ENCODE measurements at regions not wholly inside any gene's neighbourhood (a gene's known extent, or its start where the extent isn't known, plus 50 kb on each side); places are given as distances from the start of the nearest gene placed in this dataset.

- Histone ChIP-seq H3K4me1 (no peaks in the 10 kb centered on the region), H3K27ac (no peak overlapping the region), H3K27me3 (no peaks in the 10 kb centered on the region), H3K36me3 (no peaks in the 10 kb centered on the region), H3K9me3 (no peaks in the 10 kb centered on the region), H3K4me3 (no peak overlapping the region)
- in situ Hi-C loops (cut with MboI; ENCODE audit: low sequenced_read_pairs in 4 of 4) (loop anchor here in 1 of 4 donors (25.0 kb wide), 1 partner anchor 113 kb away; no protein-coding TSS in a partner anchor), intact Hi-C loops (cut with DNase I; ENCODE audit: low total_unique reads) (no loop called here)
- TF ChIP-seq CTCF (IDR thresholded peaks at IDR 0.05 in 4 of 5, conservative IDR thresholded peaks at IDR 0.05 in 1 of 5), result no peak
- no peak for TF ChIP-seq POLR2A (IDR thresholded peaks at IDR 0.05)
- DNase-seq (no peak), ATAC-seq (no peak)
Measured at GRCh38 chrY:19124609-19125008, 351.1 kb upstream of the HSFY2 start.

GRCh38 chrY:19122450-19122849 is 348.9 kb upstream of the HSFY2 start:
- Histone ChIP-seq H3K27me3 (no peaks in the 10 kb centered on the region), H3K27ac (no peak overlapping the region), H3K36me3 (no peaks in the 10 kb centered on the region), H3K4me3 (no peak overlapping the region), H3K9me3 (no peaks in the 10 kb centered on the region), H3K4me1 (no peaks in the 10 kb centered on the region)
- no peak for TF ChIP-seq CTCF (IDR thresholded peaks at IDR 0.05 in 4 of 5, conservative IDR thresholded peaks at IDR 0.05 in 1 of 5)
- no peak for TF ChIP-seq POLR2A (IDR thresholded peaks at IDR 0.05)
- in situ Hi-C loops (cut with MboI; ENCODE audit: low sequenced_read_pairs in 4 of 4) (no loop called here), intact Hi-C loops (cut with DNase I; ENCODE audit: low total_unique reads) (no loop called here)
- ATAC-seq (no peak), DNase-seq (no peak)

GRCh38 chrY:19098349-19098748 is 324.8 kb upstream of the HSFY2 start:
- ATAC-seq, result no peak
- H3K36me3 ChIP-seq, result no peaks in the 10 kb centered on the region
- intact Hi-C loops (cut with DNase I; ENCODE audit: low total_unique reads), result no loop called here
- DNase-seq, result no peak
- in situ Hi-C loops (cut with MboI; ENCODE audit: low sequenced_read_pairs in 4 of 4), result no loop called here
- H3K9me3 ChIP-seq, result no peaks in the 10 kb centered on the region
- no peaks in the 10 kb centered on the region for H3K4me1 ChIP-seq
- no peak overlapping the region for H3K27ac ChIP-seq
- no peak overlapping the region for H3K4me3 ChIP-seq
- no peaks in the 10 kb centered on the region for H3K27me3 ChIP-seq
- TF ChIP-seq POLR2A (IDR thresholded peaks at IDR 0.05) (no peak), CTCF (IDR thresholded peaks at IDR 0.05 in 4 of 5, conservative IDR thresholded peaks at IDR 0.05 in 1 of 5) (no peak)

GRCh38 chrY:19095460-19095859 is 321.9 kb upstream of the HSFY2 start:
- in situ Hi-C loops (cut with MboI; ENCODE audit: low sequenced_read_pairs in 4 of 4), result no loop called here
- intact Hi-C loops (cut with DNase I; ENCODE audit: low total_unique reads), result no loop called here
- DNase-seq (no peak), ATAC-seq (no peak)
- no peak for TF ChIP-seq CTCF (IDR thresholded peaks at IDR 0.05 in 4 of 5, conservative IDR thresholded peaks at IDR 0.05 in 1 of 5)
- no peak for TF ChIP-seq POLR2A (IDR thresholded peaks at IDR 0.05)
- H3K36me3 ChIP-seq, result no peaks in the 10 kb centered on the region
- no peaks in the 10 kb centered on the region for H3K27me3 ChIP-seq
- no peak overlapping the region for H3K4me3 ChIP-seq
- no peak overlapping the region for H3K27ac ChIP-seq
- no peaks in the 10 kb centered on the region for H3K4me1 ChIP-seq
- H3K9me3 ChIP-seq, result no peaks in the 10 kb centered on the region

- Histone ChIP-seq H3K9me3 (no peaks in the 10 kb centered on the region), H3K4me3 (no peak overlapping the region), H3K27ac (no peak overlapping the region), H3K27me3 (no peaks in the 10 kb centered on the region), H3K36me3 (no peaks in the 10 kb centered on the region), H3K4me1 (no peaks in the 10 kb centered on the region)
- intact Hi-C loops (cut with DNase I; ENCODE audit: low total_unique reads), result no loop called here
- ATAC-seq (no peak), DNase-seq (no peak)
- in situ Hi-C loops (cut with MboI; ENCODE audit: low sequenced_read_pairs in 4 of 4), result no loop called here
- TF ChIP-seq CTCF (IDR thresholded peaks at IDR 0.05 in 4 of 5, conservative IDR thresholded peaks at IDR 0.05 in 1 of 5) (no peak), POLR2A (IDR thresholded peaks at IDR 0.05) (no peak)
Measured at GRCh38 chrY:19083006-19083405, 309.5 kb upstream of the HSFY2 start.

Data from gastrocnemius medialis (tissue), 4 donors.